Lower leg skin (tissue), 3 donors: ENCODE measurements at regions not wholly inside any gene's neighbourhood (a gene's known extent, or its start where the extent isn't known, plus 50 kb on each side); places are given as distances from the start of the nearest gene placed in this dataset.

ENCODE experiments used
- CTCF ChIP-seq, 3 donors: fragments of 450-650 bp; IDR thresholded peaks; one replicate each; pipeline ENCODE4 v1.5.1; 2016; ENCODE audit warnings: antibody characterized with exemption in 3 of 3, mild to moderate bottlenecking in 3 of 3, moderate library complexity in 2 of 3
- POLR2A ChIP-seq, 2 donors: fragments of 450-650 bp; IDR thresholded peaks; one replicate each; pipeline ENCODE4 v1.6.1; 2016 to 2017; ENCODE audit warnings: antibody characterized with exemption in 2 of 2, mild to moderate bottlenecking in 1 of 2, moderate library complexity in 1 of 2

- no peak for TF ChIP-seq CTCF (IDR thresholded peaks at IDR 0.05)
- TF ChIP-seq POLR2A (IDR thresholded peaks at IDR 0.05) = no peak
These were observed 159.9 kb downstream of the MZT1 start for GRCh38 chr13:72567566-72567965.
